ENCODE measurements at regions not wholly inside any gene's neighbourhood (a gene's known extent, or its start where the extent isn't known, plus 50 kb on each side); places are given as distances from the start of the nearest gene placed in this dataset.

DNA sequence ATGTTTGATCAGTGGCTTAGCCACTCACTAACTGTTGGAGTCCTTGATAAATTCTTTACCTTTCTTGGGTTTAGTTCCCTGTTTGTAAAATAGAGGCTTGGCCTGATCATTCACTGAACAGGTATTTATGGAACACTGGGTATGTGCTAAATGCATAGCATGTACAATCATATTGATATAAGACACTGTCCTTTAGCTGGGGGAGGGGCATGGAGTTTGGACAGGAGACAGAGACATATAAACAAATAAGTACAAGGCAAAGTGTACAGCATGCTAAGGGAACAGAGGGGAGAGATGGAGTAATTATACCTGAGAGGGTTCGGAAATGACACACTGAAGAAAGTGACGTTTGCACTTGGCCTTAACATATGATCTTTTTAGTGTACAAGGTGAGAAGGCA, 124.3 kb upstream of the CACNA1E start:
- TF ChIP-seq, protein P1, sequence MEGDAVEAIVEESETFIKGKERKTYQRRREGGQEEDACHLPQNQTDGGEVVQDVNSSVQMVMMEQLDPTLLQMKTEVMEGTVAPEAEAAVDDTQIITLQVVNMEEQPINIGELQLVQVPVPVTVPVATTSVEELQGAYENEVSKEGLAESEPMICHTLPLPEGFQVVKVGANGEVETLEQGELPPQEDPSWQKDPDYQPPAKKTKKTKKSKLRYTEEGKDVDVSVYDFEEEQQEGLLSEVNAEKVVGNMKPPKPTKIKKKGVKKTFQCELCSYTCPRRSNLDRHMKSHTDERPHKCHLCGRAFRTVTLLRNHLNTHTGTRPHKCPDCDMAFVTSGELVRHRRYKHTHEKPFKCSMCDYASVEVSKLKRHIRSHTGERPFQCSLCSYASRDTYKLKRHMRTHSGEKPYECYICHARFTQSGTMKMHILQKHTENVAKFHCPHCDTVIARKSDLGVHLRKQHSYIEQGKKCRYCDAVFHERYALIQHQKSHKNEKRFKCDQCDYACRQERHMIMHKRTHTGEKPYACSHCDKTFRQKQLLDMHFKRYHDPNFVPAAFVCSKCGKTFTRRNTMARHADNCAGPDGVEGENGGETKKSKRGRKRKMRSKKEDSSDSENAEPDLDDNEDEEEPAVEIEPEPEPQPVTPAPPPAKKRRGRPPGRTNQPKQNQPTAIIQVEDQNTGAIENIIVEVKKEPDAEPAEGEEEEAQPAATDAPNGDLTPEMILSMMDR (conservative IDR thresholded peaks at IDR 0.05; ENCODE audit: low read length) = no peak
- Histone ChIP-seq H3K36me3 (ENCODE audit: insufficient read depth, low read length) (no peaks in the 10 kb centered on the region), H4K20me1 (ENCODE audit: insufficient read depth, low read length, poor library complexity, severe bottlenecking) (no peaks in the 10 kb centered on the region), H3K9me3 (ENCODE audit: insufficient read depth, low read depth, low read length) (no peaks in the 10 kb centered on the region), H2AFZ (ENCODE audit: low read length) (no peak overlapping the region), H3K9me2 (replicated peaks; ENCODE audit: low read depth, low read length) (no peaks in the 10 kb centered on the region), H3K4me2 (ENCODE audit: low read depth, low read length, poor library complexity, severe bottlenecking) (no peak overlapping the region), H3K9ac (ENCODE audit: low read depth, low read length, poor library complexity, severe bottlenecking) (no peak overlapping the region), H3K4me1 (ENCODE audit: insufficient read depth, low read length, poor library complexity, severe bottlenecking) (no peaks in the 10 kb centered on the region), H3F3A (ENCODE audit: low read depth) (no peaks in the 10 kb centered on the region), H3K4me3 (ENCODE audit: low read length, poor library complexity, severe bottlenecking) (no peak overlapping the region), H3K27me3 (ENCODE audit: insufficient read depth, low read length, poor library complexity, severe bottlenecking) (no peaks in the 10 kb centered on the region), H3K79me2 (ENCODE audit: insufficient read depth, low read length) (no peaks in the 10 kb centered on the region)

DNA sequence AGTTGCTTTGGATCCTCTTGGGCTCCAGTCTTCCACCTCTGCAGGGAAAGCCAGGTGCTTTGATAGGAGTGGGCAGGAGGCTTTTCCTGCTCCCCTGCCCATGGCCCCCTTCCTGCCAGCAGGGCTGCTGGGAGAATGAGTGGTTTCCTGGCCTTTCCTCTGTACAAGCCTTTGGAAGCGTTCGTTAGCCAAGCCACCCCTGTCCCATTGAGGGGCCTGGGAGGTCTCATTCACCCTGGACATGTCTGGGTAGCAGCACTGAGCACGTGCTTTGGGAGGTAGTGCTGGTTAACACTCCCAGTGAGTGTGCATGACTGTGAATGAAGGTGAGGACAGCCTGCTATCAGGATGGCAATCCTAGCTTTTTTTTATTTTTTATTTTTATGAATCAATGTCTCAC, 118.5 kb upstream of the CACNA1E start:
- Histone ChIP-seq H3K4me2 (ENCODE audit: low read depth, low read length, poor library complexity, severe bottlenecking) (no peak overlapping the region), H3K79me2 (ENCODE audit: insufficient read depth, low read length) (no peaks in the 10 kb centered on the region), H3K9me2 (replicated peaks; ENCODE audit: low read depth, low read length) (no peaks in the 10 kb centered on the region), H3K9ac (ENCODE audit: low read depth, low read length, poor library complexity, severe bottlenecking) (no peak overlapping the region), H3F3A (ENCODE audit: low read depth) (no peaks in the 10 kb centered on the region), H3K36me3 (ENCODE audit: insufficient read depth, low read length) (no peaks in the 10 kb centered on the region), H3K4me1 (ENCODE audit: insufficient read depth, low read length, poor library complexity, severe bottlenecking) (no peaks in the 10 kb centered on the region), H4K20me1 (ENCODE audit: insufficient read depth, low read length, poor library complexity, severe bottlenecking) (no peaks in the 10 kb centered on the region), H3K4me3 (ENCODE audit: low read length, poor library complexity, severe bottlenecking) (no peak overlapping the region), H3K27me3 (ENCODE audit: insufficient read depth, low read length, poor library complexity, severe bottlenecking) (no peaks in the 10 kb centered on the region), H3K9me3 (ENCODE audit: insufficient read depth, low read depth, low read length) (no peaks in the 10 kb centered on the region), H2AFZ (ENCODE audit: low read length) (no peak overlapping the region)
- TF ChIP-seq, protein P1 (conservative IDR thresholded peaks at IDR 0.05; ENCODE audit: low read length) = no peak
- TF ChIP-seq EZH2phosphoT487 (IDR thresholded peaks at IDR 0.05; ENCODE audit: borderline replicate concordance) = no peak

DNA sequence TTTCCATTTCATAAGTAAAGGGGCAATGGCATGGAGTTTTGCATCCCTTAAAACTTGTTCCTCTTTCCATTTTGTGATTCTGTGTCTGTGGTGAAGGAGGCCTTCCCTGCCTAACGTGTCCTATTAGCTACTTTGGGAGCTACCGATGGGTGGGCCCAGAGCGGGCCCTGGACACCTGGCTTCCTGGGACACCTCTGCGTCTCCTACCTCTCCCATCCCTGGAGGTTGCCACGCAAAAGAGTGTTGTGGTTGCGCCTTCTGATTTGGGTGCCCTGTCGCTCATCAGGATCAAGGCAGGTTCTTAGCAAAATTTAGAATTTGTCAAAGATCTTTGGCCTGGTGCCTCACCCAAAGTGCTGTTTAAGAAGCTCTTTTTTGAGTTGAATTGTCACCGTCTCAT, 116.4 kb upstream of the CACNA1E start:
- H3K4me3 ChIP-seq (ENCODE audit: low read length, poor library complexity, severe bottlenecking) = no peak overlapping the region
- no peaks in the 10 kb centered on the region for H3K9me2 ChIP-seq (replicated peaks; ENCODE audit: low read depth, low read length)
- H2AFZ ChIP-seq (ENCODE audit: low read length) = no peak overlapping the region
- no peaks in the 10 kb centered on the region for H4K20me1 ChIP-seq (ENCODE audit: insufficient read depth, low read length, poor library complexity, severe bottlenecking)
- no peaks in the 10 kb centered on the region for H3K36me3 ChIP-seq (ENCODE audit: insufficient read depth, low read length)
- H3K4me2 ChIP-seq (ENCODE audit: low read depth, low read length, poor library complexity, severe bottlenecking) = no peak overlapping the region
- TF ChIP-seq, protein P1 (conservative IDR thresholded peaks at IDR 0.05; ENCODE audit: low read length) = no peak
- no peak for TF ChIP-seq EZH2phosphoT487 (IDR thresholded peaks at IDR 0.05; ENCODE audit: borderline replicate concordance)
- no peaks in the 10 kb centered on the region for H3K4me1 ChIP-seq (ENCODE audit: insufficient read depth, low read length, poor library complexity, severe bottlenecking)
- H3F3A ChIP-seq (ENCODE audit: low read depth) = no peaks in the 10 kb centered on the region
- no peaks in the 10 kb centered on the region for H3K9me3 ChIP-seq (ENCODE audit: insufficient read depth, low read depth, low read length)
- no peaks in the 10 kb centered on the region for H3K27me3 ChIP-seq (ENCODE audit: insufficient read depth, low read length, poor library complexity, severe bottlenecking)
- no peaks in the 10 kb centered on the region for H3K79me2 ChIP-seq (ENCODE audit: insufficient read depth, low read length)
- H3K9ac ChIP-seq (ENCODE audit: low read depth, low read length, poor library complexity, severe bottlenecking) = no peak overlapping the region

All from Loucy (cell line).